Activated B cell treated with CpG ODN at 0.5 μM for 24 hours (primary cell): ENCODE measurements at regions not wholly inside any gene's neighbourhood (a gene's known extent, or its start where the extent isn't known, plus 50 kb on each side); places are given as distances from the start of the nearest gene placed in this dataset.
A peak's percentile ranks its signal among the peaks of the same experiment; 100 is the strongest.

Experiments
- ATAC-seq: fragments of 200-7000 bp; cut with Tn5 transposase; one replicate; pipeline ENCODE4 v1.10.0; 2021; ENCODE audit warnings: low read depth, mild to moderate bottlenecking, moderate library complexity
- CTCF ChIA-PET: fragments of 350-600 bp; sonication (Branson Sonifier 250); formaldehyde crosslinking; loops from one replicate; lab custom pipeline; 2021; ENCODE audit warnings: antibody characterized with exemption; lab: Charles Lee
- POLR2A ChIA-PET: fragments of 350-600 bp; sonication (Branson Sonifier 250); formaldehyde crosslinking; loops from one replicate; lab custom pipeline; 2021; ENCODE audit warnings: antibody characterized with exemption; lab: Charles Lee
- DNase-seq: peaks from one replicate; pipeline ENCODE4 v3.0.0; 2022
- H3K27ac Mint-ChIP-seq: one replicate; pipeline ENCODE4 v1.8.0; 2020; ENCODE audit warnings: mixed read lengths
- H3K27me3 Mint-ChIP-seq: one replicate; pipeline ENCODE4 v1.8.0; 2021; ENCODE audit warnings: mixed read lengths
- H3K36me3 Mint-ChIP-seq: one replicate; pipeline ENCODE4 v1.8.0; 2021; ENCODE audit warnings: low read depth, mixed read lengths
- H3K4me1 Mint-ChIP-seq: one replicate; pipeline ENCODE4 v1.8.0; 2021; ENCODE audit warnings: mixed read lengths
- H3K4me3 Mint-ChIP-seq: one replicate; pipeline ENCODE4 v1.8.0; 2020; ENCODE audit warnings: mild to moderate bottlenecking, mixed read lengths
- H3K9me3 Mint-ChIP-seq: one replicate; pipeline ENCODE4 v1.8.0; 2020; ENCODE audit warnings: mixed read lengths
- CTCF ChIP-seq: fragments of 200-600 bp; IDR thresholded peaks from one replicate; pipeline ENCODE4 v1.8.0; 2022; ENCODE audit warnings: antibody characterized with exemption, mild to moderate bottlenecking
- intact Hi-C: fragments of 100-400 bp; cut with micrococcal nuclease; formaldehyde crosslinking; loops from one replicate; pipeline ENCODE4 v1.15.1; 2024

DNA sequence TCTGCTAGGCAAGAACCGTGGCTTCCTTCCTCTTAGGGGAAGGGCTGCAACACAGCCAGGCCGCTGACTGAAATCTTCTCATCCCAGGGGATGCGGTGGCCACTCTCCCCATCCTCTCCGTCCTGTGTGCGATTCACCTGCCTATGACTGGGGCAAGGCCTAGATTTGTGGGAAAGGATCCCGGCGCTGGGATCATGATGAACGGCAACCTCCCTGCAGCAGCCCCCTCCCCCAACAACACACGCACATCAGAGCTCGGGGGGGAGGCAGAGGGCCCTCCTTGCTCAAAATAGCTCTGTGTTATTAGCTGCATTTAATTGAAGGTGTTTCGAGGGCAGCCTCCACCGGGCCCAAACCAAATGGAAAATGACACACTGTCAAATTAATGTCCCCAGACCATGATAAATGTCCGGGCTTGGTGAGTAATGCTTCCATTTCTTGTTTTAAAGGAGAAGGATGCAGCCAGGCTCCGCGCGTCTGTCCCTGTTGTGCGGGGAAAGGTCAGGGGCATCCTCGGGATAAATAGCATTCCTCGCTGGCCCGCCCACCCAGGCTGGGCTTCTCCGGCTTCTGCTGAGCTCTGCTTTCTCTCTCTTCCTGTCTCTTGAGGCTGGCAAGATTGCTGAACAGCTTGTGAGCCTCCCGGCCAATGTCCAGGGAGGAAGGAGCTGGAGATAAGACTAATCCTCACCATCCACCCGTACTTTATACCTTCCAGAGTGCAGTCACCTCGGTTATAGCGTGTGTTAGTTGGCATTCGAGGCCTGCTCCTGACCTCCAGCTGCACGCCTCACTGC is 56.4 kb upstream of the TLE3 start:
- no peak overlapping the region for H3K4me3 Mint-ChIP-seq
- CTCF ChIA-PET, result no interaction called here
- H3K27me3 Mint-ChIP-seq, result peaks cover 10% of the 10 kb centered on the region
- POLR2A ChIA-PET, result no interaction called here
- TF ChIP-seq CTCF, result no peak
- peaks cover 3% of the 10 kb centered on the region for H3K4me1 Mint-ChIP-seq
- DNase-seq, result no peak
- H3K27ac Mint-ChIP-seq, result no peak overlapping the region
- H3K9me3 Mint-ChIP-seq, result no peaks in the 10 kb centered on the region
- no peaks in the 10 kb centered on the region for H3K36me3 Mint-ChIP-seq
- no peak for ATAC-seq
- intact Hi-C loops, result no loop called here

DNA sequence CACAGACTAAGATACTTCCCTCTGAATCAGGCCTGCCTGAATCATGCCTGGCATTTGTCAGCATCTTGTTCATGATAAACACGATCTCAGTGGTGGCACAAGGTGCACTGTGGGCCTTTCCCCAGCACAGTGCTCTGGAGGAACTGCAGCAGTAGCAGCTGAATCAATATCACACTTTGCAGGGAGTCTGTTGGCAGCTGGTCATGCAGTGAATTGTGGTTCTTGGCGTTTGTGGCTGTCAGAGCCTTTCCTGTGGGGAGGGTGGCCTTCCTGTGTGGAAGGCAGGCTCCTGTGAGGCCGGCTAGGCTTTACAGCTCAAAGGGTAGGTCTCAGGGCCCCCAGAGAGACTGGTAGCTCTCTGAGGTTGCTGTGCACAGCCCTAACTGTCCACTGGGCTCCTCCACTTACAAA is 54.4 kb upstream of the TLE3 start:
- DNase-seq (no peak), ATAC-seq (peak; percentile 47)
- TF ChIP-seq CTCF, result no peak
- POLR2A ChIA-PET, result no interaction called here
- Mint-ChIP-seq H3K27ac (no peak overlapping the region), H3K4me1 (peaks cover 3% of the 10 kb centered on the region), H3K27me3 (peaks cover 12% of the 10 kb centered on the region), H3K36me3 (no peaks in the 10 kb centered on the region), H3K4me3 (no peak overlapping the region), H3K9me3 (no peaks in the 10 kb centered on the region)
- intact Hi-C loops, result no loop called here
- CTCF ChIA-PET, result no interaction called here

DNA sequence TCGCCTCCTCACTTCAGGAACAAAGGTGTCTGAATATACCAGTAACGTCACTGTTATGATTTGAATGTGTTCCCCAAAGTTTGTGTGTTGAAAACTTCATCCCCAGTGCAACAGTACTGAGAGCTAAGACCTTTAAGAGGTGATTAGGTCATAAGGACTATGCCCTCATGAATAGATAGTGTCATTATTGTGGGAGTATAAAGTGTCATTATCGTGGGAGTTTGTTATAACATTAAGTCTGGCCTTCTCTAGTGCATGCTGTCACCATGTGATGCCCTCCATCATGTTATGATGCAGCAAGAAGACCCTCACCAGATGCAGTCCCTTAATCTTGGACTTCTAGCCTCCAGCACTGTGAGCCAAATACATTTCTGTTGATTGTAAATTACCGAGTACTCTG is 53.7 kb upstream of the TLE3 start:
- no peak overlapping the region for H3K4me3 Mint-ChIP-seq

GRCh38 chr15:70151003-70151402 is 53.3 kb upstream of the TLE3 start:
- ChIA-PET CTCF (no interaction called here), POLR2A (no interaction called here)
- intact Hi-C loops, result no loop called here
- Mint-ChIP-seq H3K36me3 (no peaks in the 10 kb centered on the region), H3K27ac (no peak overlapping the region), H3K4me3 (no peak overlapping the region), H3K4me1 (peaks cover 3% of the 10 kb centered on the region), H3K27me3 (peaks cover 15% of the 10 kb centered on the region), H3K9me3 (no peaks in the 10 kb centered on the region)
- no peak for ATAC-seq
- TF ChIP-seq CTCF, result no peak
- no peak for DNase-seq

More for the DNA sequence above, 53.7 kb upstream of the TLE3 start:
- ChIA-PET POLR2A (no interaction called here), CTCF (no interaction called here)
- no peak overlapping the region for H3K27ac Mint-ChIP-seq
- ATAC-seq, result no peak
- peaks cover 12% of the 10 kb centered on the region for H3K27me3 Mint-ChIP-seq
- no peaks in the 10 kb centered on the region for H3K36me3 Mint-ChIP-seq
- TF ChIP-seq CTCF, result no peak
- intact Hi-C loops, result no loop called here
- no peaks in the 10 kb centered on the region for H3K9me3 Mint-ChIP-seq
- H3K4me1 Mint-ChIP-seq, result peaks cover 3% of the 10 kb centered on the region
- no peak for DNase-seq

- no peaks in the 10 kb centered on the region for H3K36me3 Mint-ChIP-seq
- H3K4me1 Mint-ChIP-seq, result peaks cover 3% of the 10 kb centered on the region
- CTCF ChIA-PET, result no interaction called here
- POLR2A ChIA-PET, result no interaction called here
- no peak for TF ChIP-seq CTCF
- ATAC-seq (no peak), DNase-seq (no peak)
- no peak overlapping the region for H3K4me3 Mint-ChIP-seq
- H3K27me3 Mint-ChIP-seq, result peaks cover 13% of the 10 kb centered on the region
- intact Hi-C loops, result no loop called here
- no peak overlapping the region for H3K27ac Mint-ChIP-seq
- H3K9me3 Mint-ChIP-seq, result no peaks in the 10 kb centered on the region
Measured at GRCh38 chr15:70150405-70150747, 52.7 kb upstream of the TLE3 start.
